CMK (cell line): ENCODE measurements at regions not wholly inside any gene's neighbourhood (a gene's known extent, or its start where the extent isn't known, plus 50 kb on each side); places are given as distances from the start of the nearest gene placed in this dataset.

Source experiments
- DNase-seq: peaks from one replicate; pipeline ENCODE4 v3.0.0-alpha.2; 2010; ENCODE audit warnings: low read depth

GRCh38 chr10:83983578-83984255 lies 155.6 kb upstream of the GHITM start:
- no peak for DNase-seq

DNA sequence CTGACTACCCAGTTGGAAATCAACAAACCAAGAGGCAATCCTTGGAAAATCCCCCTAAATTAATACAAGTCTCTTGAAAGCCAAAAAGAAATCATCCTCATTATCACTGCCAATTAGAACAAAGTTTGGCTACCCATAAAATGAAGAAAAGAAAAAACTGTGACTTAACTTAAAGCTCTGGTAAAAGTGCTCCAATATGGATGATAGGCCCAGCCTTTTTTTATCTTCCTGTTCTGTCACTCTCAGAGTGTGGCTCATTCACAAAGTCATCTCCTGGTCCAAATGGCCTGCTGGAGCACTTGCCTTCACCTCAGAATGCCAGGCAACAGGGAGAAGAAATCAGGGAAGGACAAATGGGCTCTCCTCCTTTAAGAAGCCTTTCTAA lies 155.1 kb upstream of the GHITM start:
- DNase-seq: no peak

DNA sequence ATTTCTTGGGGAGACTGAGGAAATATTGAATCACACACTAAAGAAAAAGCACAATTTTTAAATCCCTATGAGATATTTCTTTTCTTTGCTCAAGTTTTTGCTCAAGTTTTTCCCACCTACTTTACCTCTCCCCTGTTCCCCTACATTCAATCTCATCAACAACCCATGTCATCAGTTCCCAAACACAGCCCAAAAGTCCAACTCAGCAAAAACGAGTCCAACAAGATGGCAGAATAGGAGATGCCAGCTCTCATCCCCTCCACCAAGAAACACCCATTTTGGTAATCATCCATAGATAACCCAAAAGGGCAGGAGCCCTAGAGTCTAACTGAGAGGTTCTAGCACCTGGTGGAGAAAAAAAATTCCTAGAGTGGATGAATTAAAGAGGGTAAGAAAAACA lies 152.5 kb upstream of the GHITM start:
- DNase-seq: no peak

- no peak for DNase-seq
Observed at GRCh38 chr10:83987216-83987615, 152.1 kb upstream of the GHITM start.

DNA sequence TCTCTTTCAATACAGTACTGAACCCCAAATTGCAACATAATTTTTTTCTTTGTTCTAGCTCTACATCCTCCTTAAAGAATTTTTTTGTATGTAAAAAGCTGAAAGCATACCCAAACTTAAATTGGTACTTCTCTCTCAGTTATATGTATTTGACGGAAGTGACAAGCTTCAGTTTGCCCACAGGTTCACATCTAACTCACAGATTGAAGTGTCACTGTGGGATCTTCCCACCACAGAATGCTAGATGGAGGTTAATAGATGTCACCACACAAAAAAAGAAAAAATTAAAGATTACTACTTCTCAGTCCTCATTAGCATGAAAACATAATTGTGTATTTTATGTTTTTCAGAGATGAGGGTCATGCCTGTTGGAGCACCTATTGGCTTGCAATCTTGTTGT lies 150.9 kb upstream of the GHITM start:
- no peak for DNase-seq

GRCh38 chr10:83990126-83990525 lies 149.2 kb upstream of the GHITM start:
- DNase-seq: no peak

DNA sequence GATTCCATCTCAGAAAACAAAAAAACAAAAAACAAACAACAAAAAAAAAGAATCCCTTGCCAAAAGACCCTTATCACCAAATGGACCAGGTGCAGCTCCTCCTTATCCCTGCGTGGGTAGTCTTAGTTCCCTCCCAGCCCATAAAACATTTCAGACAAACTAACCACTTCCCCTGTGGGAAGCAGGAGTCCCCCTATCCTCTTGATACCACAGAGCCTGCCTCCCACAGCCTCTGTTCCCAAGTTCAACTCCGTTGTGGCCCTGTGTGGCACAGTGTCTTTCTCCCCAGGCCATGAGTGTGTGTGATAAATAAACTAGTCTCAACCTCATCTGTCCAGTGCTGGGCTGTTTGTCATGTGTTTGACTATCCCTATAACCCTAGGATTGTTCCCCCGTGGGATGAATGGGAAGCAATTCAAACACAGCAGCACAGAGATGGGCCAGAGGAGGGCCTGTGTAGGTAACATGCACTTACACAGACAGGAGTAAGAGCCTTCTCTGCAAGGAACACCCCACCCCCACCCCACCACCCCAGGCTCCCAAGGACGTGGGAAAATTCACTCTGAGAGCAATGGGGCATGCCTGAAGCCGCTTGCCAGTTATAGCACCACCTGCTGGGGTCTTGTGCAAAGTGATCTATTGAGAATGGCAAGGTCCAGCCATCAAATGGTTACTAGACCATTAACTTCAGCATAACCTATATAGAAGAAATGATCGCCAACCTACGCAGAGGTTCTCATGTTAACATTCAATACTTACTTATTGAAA lies 147.1 kb upstream of the GHITM start:
- peak; percentile 22 for DNase-seq

GRCh38 chr10:83994325-83994724 lies 145.0 kb upstream of the GHITM start:
- DNase-seq: no peak

DNA sequence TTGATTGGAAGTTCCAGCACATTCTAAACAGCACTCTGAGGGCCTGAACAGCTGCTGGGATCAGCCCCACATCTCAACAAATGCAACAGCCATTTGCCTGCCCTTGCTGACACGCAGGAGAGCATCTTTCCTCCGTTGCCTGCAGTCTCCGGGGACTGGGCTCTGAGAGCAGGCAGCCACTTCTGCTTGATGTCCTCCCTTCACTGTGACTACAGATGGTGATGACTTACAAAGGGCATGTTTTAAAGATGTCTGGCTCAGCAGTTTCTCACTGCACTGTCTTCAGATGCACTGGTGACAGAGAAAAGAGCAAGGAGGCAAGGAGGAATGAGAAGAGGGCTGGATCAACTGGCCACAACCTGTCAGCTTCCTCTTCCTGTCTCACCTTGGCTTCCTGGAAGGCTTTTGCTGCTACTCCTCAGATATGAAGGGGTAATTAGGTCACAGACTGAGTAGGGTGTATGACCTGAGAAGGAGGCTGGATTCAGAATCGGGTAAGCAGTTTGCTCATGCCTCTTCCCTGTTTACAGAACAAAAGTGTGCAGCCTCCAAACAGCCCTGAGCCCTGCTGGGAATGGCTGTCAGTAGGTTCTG lies 143.5 kb upstream of the GHITM start:
- DNase-seq: no peak

DNA sequence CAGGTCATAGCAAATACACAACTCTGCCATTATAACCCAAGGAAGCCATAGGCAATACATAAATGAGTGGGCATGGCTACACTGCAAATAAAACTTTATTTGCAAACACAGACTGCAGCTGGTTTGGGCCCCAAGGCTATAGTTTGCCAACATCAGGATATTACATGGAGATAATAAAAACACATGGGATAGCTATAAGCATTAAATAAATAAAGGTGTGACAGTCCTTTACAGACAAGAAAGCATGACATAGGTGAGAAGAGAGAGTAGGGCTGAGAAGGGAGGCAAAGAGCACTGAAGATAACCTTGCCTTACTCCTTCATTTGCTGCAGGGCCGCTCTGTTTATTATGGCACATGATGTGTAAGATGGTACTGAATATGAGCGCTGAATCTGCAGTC lies 135.1 kb upstream of the GHITM start:
- no peak for DNase-seq

DNA sequence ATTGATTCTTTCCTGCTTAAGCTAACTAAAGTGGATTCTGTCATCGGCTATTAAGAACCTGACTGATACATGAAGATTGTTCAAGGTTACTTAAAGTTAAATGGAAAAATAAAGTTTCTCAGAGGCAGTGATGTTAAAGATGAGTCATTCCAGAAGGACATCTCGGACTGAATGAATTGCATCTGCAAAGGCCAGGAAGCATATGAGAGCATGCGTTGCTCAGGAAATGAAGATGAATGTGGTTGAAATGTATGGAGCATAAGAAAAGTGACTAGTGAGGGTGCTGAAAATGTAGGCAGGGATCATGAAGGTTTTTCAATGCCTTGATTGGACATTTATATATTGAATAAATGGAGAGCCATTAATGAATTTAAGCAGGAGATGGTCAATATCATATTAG lies 133.9 kb upstream of the GHITM start:
- DNase-seq: no peak

DNA sequence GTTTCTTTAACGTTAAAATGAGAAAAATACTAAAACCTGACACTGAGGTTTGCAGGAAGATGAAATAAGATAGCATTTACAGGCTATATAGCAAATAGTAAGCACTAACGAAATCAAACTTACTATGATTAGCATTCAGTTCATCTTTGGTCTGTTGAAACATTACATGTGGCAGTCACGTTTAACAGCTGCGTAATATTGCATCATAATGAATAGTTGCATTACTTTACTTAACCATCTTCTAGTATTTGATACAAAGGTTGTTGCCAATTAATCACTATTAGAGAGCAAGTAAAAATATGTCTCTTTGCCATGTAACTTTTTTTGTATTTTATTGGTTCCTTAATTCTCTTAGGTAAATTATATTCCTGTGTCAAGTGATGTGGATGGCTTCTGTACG lies 131.8 kb upstream of the GHITM start:
- no peak for DNase-seq

- DNase-seq: peak; percentile 26
Observed at GRCh38 chr10:84008878-84009277, 130.4 kb upstream of the GHITM start.

- DNase-seq: no peak
Observed at GRCh38 chr10:84012431-84012830, 126.9 kb upstream of the GHITM start.

DNA sequence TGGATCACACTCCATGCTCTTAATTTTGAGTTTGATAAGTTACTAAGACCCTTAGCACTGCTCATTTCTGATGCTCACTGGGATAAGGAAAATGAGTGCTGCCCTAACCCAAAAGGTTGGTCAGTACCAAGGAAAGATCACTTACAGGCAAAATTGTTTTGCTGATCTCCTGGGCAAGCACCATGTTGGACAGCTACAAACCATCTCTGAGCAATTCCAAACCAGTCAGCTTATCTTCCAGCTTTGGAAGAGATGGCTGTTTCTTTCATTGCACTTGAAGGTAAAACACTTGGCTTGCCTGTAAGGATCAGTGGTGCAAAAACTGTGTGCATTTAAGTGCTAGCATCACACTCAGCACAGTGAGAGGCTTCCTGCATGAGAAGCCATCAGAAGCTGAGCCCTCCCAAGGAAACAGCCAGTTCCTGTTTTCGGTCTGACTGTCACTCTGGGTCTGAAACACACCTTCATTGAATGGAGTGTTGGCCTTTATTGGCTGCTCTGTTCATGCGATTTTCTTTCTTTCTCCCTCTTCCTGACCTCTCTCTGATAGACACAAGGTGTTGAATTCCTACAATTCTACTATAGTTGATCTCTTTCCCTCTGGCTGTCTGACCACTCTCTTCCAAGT lies 126.4 kb upstream of the GHITM start:
- no peak for DNase-seq

DNA sequence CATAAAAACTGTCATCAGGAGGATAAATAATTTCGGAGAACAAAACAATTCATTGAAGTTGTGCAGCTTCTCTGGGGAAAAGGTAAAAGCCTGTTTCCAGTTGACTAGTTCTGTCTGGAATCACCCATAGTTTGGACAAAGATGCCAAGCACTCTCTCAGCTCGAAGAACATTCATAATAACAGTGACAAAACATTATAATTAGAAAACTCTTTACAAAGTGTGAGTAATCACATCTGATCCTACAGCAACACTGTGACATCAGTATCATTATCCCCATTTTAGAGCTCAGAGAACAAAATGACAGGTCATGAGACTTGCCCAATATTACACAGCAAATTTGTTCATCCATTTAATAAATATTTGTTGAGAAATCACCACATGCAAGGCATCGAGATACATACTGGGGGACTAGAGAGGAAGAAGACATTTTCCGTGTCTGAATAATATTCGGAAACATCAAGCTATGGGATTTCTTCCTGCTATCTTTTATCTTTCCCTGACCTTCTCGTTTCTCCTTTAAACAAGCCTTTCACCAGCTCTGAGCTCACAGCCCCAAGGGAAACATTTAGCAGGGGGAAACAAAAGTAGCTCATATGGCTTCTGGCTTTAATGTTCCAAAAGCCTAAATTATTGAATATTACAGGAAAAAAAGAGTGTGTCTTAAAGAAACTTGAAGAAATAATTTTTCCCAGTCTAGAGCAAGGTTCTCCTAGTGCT lies 123.3 kb upstream of the GHITM start:
- no peak for DNase-seq

- DNase-seq: no peak
Observed at GRCh38 chr10:84018826-84019225, 120.5 kb upstream of the GHITM start.

- DNase-seq: peak; percentile 25
Observed at GRCh38 chr10:84019854-84020458, 119.4 kb upstream of the GHITM start.

GRCh38 chr10:84026821-84027257 lies 112.5 kb upstream of the GHITM start:
- peak; percentile 35 for DNase-seq

- DNase-seq: no peak
Observed at GRCh38 chr10:84029840-84030239, 109.5 kb upstream of the GHITM start.

- DNase-seq: no peak
Observed at GRCh38 chr10:84038035-84038434, 101.3 kb upstream of the GHITM start.

GRCh38 chr10:84039957-84040356 lies 99.4 kb upstream of the GHITM start:
- DNase-seq: no peak
